GM23338 (cell line): ENCODE measurements at regions not wholly inside any gene's neighbourhood (a gene's known extent, or its start where the extent isn't known, plus 50 kb on each side); places are given as distances from the start of the nearest gene placed in this dataset.

Experiments used
- ATAC-seq: fragments of 200-7000 bp; cut with Tn5 transposase; 3 replicates; pipeline ENCODE4 v1.9.1; 2020
- DNase-seq: peaks from one replicate; pipeline ENCODE4 v3.0.0-alpha.2; 2015; ENCODE audit warnings: low spot score
- H2AFZ ChIP-seq: fragments of 200-600 bp; sonication (generic); 2 replicates; pipeline ENCODE4 v1.8.0; 2016; ENCODE audit warnings: antibody characterized with exemption, mild to moderate bottlenecking, moderate library complexity
- H3F3A ChIP-seq: fragments of 200-600 bp; sonication (generic); replicated peaks from 2 replicates; pipeline ENCODE4 v1.8.0; 2017; ENCODE audit warnings: antibody characterized with exemption, mixed run types, low read depth
- H3K27ac ChIP-seq: fragments of 200-600 bp; sonication (generic); 2 replicates; pipeline ENCODE4 v1.6.1; 2016; ENCODE audit warnings: low read depth
- H3K27me3 ChIP-seq: fragments of 200-600 bp; sonication (generic); 2 replicates; pipeline ENCODE4 v1.8.0; 2016; ENCODE audit warnings: mild to moderate bottlenecking, mixed run types, moderate library complexity; ENCODE audit not compliant: insufficient read depth
- H3K36me3 ChIP-seq: fragments of 200-600 bp; sonication (generic); 2 replicates; pipeline ENCODE4 v1.8.0; 2016; ENCODE audit warnings: mild to moderate bottlenecking; ENCODE audit not compliant: insufficient read depth
- H3K4me1 ChIP-seq: fragments of 200-600 bp; sonication (generic); 2 replicates; pipeline ENCODE4 v1.8.0; 2016; ENCODE audit warnings: mild to moderate bottlenecking, moderate library complexity; ENCODE audit not compliant: insufficient read depth
- H3K4me2 ChIP-seq: fragments of 200-600 bp; sonication (generic); 2 replicates; pipeline ENCODE4 v1.7.1; 2017; ENCODE audit warnings: mixed run types
- H3K4me3 ChIP-seq: fragments of 200-600 bp; sonication (generic); 2 replicates; pipeline ENCODE4 v1.6.1; 2016; ENCODE audit warnings: mixed run types
- H3K79me2 ChIP-seq: fragments of 200-600 bp; sonication (generic); replicated peaks from 2 replicates; pipeline ENCODE4 v1.8.0; 2017; ENCODE audit warnings: mild to moderate bottlenecking; ENCODE audit not compliant: insufficient read depth
- H3K9me2 ChIP-seq: fragments of 200-600 bp; sonication (generic); 2 replicates; pipeline ENCODE4 v1.8.0; 2017; ENCODE audit not compliant: insufficient read depth
- H4K20me1 ChIP-seq: fragments of 200-600 bp; sonication (generic); replicated peaks from 2 replicates; pipeline ENCODE4 v1.8.0; 2017; ENCODE audit warnings: mild to moderate bottlenecking; ENCODE audit not compliant: insufficient read depth
- H3K27ac Mint-ChIP-seq: 2 replicates; pipeline ENCODE4 v1.8.0; 2020; ENCODE audit warnings: inconsistent platforms, mild to moderate bottlenecking, moderate library complexity, mixed read lengths
- H3K27me3 Mint-ChIP-seq: 3 replicates; pipeline ENCODE4 v1.8.0; 2022; ENCODE audit warnings: low read depth, mild to moderate bottlenecking, moderate library complexity, mixed read lengths, inconsistent platforms; ENCODE audit not compliant: insufficient read depth, poor library complexity
- H3K36me3 Mint-ChIP-seq: 3 replicates; pipeline ENCODE4 v1.8.0; 2021; ENCODE audit warnings: low read depth, mild to moderate bottlenecking, inconsistent platforms, moderate library complexity, mixed read lengths
- H3K4me1 Mint-ChIP-seq: 3 replicates; pipeline ENCODE4 v1.8.0; 2020; ENCODE audit warnings: mild to moderate bottlenecking, inconsistent platforms, mixed read lengths
- H3K4me3 Mint-ChIP-seq: 3 replicates; pipeline ENCODE4 v1.8.0; 2021; ENCODE audit warnings: moderate library complexity, mild to moderate bottlenecking, inconsistent platforms, mixed read lengths
- H3K9me3 Mint-ChIP-seq: 3 replicates; pipeline ENCODE4 v1.8.0; 2020; ENCODE audit warnings: moderate library complexity, mild to moderate bottlenecking, inconsistent platforms, mixed read lengths
- CREB1 ChIP-seq: fragments of 250-450 bp; sonication (Bioruptor Pico); IDR thresholded peaks from 2 replicates; pipeline ENCODE4 v1.5.0; 2020; ENCODE audit warnings: low read depth, mild to moderate bottlenecking, moderate library complexity
- CTCF ChIP-seq, 2 experiments: fragments of 200-600 bp in 1 of 2; sonication (generic) in 1 of 2; conservative IDR thresholded peaks; 2 replicates each; pipeline versions ENCODE4 v1.5.1 to v1.6.1; 2016 to 2017; ENCODE audit warnings: antibody characterized with exemption in 2 of 2, low read depth in 2 of 2, mild to moderate bottlenecking in 2 of 2, moderate library complexity in 1 of 2
- ETS1 ChIP-seq: IDR thresholded peaks from 2 replicates; pipeline ENCODE4 v1.6.1; 2016; ENCODE audit warnings: antibody characterized with exemption
- EZH2 ChIP-seq: fragments of 200-600 bp; sonication (generic); IDR thresholded peaks from one replicate; pipeline ENCODE4 v1.8.0; 2017; ENCODE audit warnings: antibody characterized with exemption, mild to moderate bottlenecking, low read depth; ENCODE audit not compliant: unreplicated experiment
- EZH2phosphoT487 ChIP-seq: fragments of 200-600 bp; sonication (generic); IDR thresholded peaks from one replicate; pipeline ENCODE4 v1.8.1; 2018; ENCODE audit warnings: antibody characterized with exemption; ENCODE audit not compliant: unreplicated experiment
- JUNB ChIP-seq: IDR thresholded peaks from one replicate; pipeline ENCODE4 v1.6.1; 2016; ENCODE audit warnings: antibody characterized with exemption; ENCODE audit not compliant: unreplicated experiment
- NANOG ChIP-seq: IDR thresholded peaks from 2 replicates; pipeline ENCODE4 v1.6.1; 2016; ENCODE audit warnings: antibody characterized with exemption, borderline replicate concordance
- POLR2AphosphoS5 ChIP-seq: IDR thresholded peaks from 2 replicates; pipeline ENCODE4 v1.6.1; 2016; ENCODE audit warnings: antibody characterized with exemption, low read depth
- REST ChIP-seq: IDR thresholded peaks from one replicate; pipeline ENCODE4 v1.6.1; 2018; ENCODE audit warnings: antibody characterized with exemption; ENCODE audit not compliant: unreplicated experiment
- STAT1 ChIP-seq: IDR thresholded peaks from one replicate; pipeline ENCODE4 v1.6.1; 2016; ENCODE audit warnings: antibody characterized with exemption; ENCODE audit not compliant: unreplicated experiment
- ZNF114 ChIP-seq: fragments of 250-450 bp; sonication (Bioruptor Pico); IDR thresholded peaks from 2 replicates; pipeline ENCODE4 v1.5.0; 2020; ENCODE audit warnings: mild to moderate bottlenecking, moderate library complexity
- ZNF331 ChIP-seq: fragments of 250-450 bp; sonication (Bioruptor Pico); IDR thresholded peaks from 2 replicates; pipeline ENCODE4 v1.5.0; 2020; ENCODE audit warnings: low read depth, mild to moderate bottlenecking, moderate library complexity
- ZNF462 ChIP-seq: fragments of 250-450 bp; sonication (Bioruptor Pico); IDR thresholded peaks from 2 replicates; pipeline ENCODE4 v1.5.0; 2020; ENCODE audit warnings: mild to moderate bottlenecking, moderate library complexity

- H3K4me3 ChIP-seq, result no peak overlapping the region
- Mint-ChIP-seq H3K4me1 (no peaks in the 10 kb centered on the region), H3K36me3 (no peaks in the 10 kb centered on the region), H3K27me3 (peaks cover 5% of the 10 kb centered on the region), H3K4me3 (no peak overlapping the region), H3K27ac (no peak overlapping the region), H3K9me3 (peaks cover 7% of the 10 kb centered on the region; the same call in 1 of the 3 replicates)
- H3K27me3 ChIP-seq, result no peaks in the 10 kb centered on the region
- H3K4me1 ChIP-seq, result no peaks in the 10 kb centered on the region
- H3K36me3 ChIP-seq, result no peaks in the 10 kb centered on the region; the same call in 1 of the 2 replicates
- no peaks in the 10 kb centered on the region for H3F3A ChIP-seq
- no peaks in the 10 kb centered on the region for H3K79me2 ChIP-seq
- no peak overlapping the region for H3K27ac ChIP-seq
- peaks cover 6% of the 10 kb centered on the region; the same call in 1 of the 2 replicates for H3K9me2 ChIP-seq
- H2AFZ ChIP-seq, result no peak overlapping the region
- no peak for DNase-seq
- ATAC-seq, result no peak
- H3K4me2 ChIP-seq, result no peak overlapping the region
- TF ChIP-seq EZH2, result no peak
- TF ChIP-seq REST, result no peak
- TF ChIP-seq JUNB, result no peak
- no peak for TF ChIP-seq STAT1
- no peak for TF ChIP-seq CTCF (conservative IDR thresholded peaks at IDR 0.05; ENCODE audit: low read depth in 2 of 2)
- TF ChIP-seq NANOG, result no peak
- TF ChIP-seq ZNF114, result no peak
- TF ChIP-seq ZNF331 (CRISPR knock-in tag), result no peak
- no peak for TF ChIP-seq EZH2phosphoT487
- TF ChIP-seq CREB1 (CRISPR knock-in tag), result no peak
- TF ChIP-seq ZNF462 (CRISPR knock-in tag), result no peak
- TF ChIP-seq ETS1, result no peak
- TF ChIP-seq POLR2AphosphoS5, result no peak
- no peaks in the 10 kb centered on the region for H4K20me1 ChIP-seq
Observed at GRCh38 chr20:16974080-16974854, 226.1 kb downstream of the OTOR start.
